Neuronal stem cell (in vitro differentiated cells): ENCODE measurements at regions not wholly inside any gene's neighbourhood (a gene's known extent, or its start where the extent isn't known, plus 50 kb on each side); places are given as distances from the start of the nearest gene placed in this dataset.
"Not testable (repeated sequence)": the region's sequence is repeated elsewhere in the genome, so short reads cannot be mapped to it uniquely, and the experiment has no call there.

Experiments used
- DNase-seq: peaks from one replicate; pipeline ENCODE4 v3.0.0-alpha.2; 2013; ENCODE audit warnings: low spot score
- H2AFZ ChIP-seq: one replicate; pipeline ENCODE4 v1.6.1; 2013; ENCODE audit warnings: mild to moderate bottlenecking, low read length, inconsistent platforms
- H2AK5ac ChIP-seq: 2 replicates; pipeline ENCODE4 v1.6.1; 2013; ENCODE audit warnings: low read depth, mild to moderate bottlenecking, inconsistent platforms, low read length, moderate library complexity, mixed read lengths
- H2BK120ac ChIP-seq: 2 replicates; pipeline ENCODE4 v1.6.1; 2013; ENCODE audit warnings: low read depth, mild to moderate bottlenecking, inconsistent platforms, low read length, moderate library complexity, mixed read lengths
- H2BK12ac ChIP-seq: one replicate; pipeline ENCODE4 v1.6.1; 2013; ENCODE audit warnings: low read length, inconsistent platforms
- H2BK15ac ChIP-seq: 2 replicates; pipeline ENCODE4 v1.6.1; 2013; ENCODE audit warnings: mild to moderate bottlenecking, low read length, inconsistent platforms, mixed read lengths
- H2BK5ac ChIP-seq: one replicate; pipeline ENCODE4 v1.6.1; 2013; ENCODE audit warnings: inconsistent platforms, mild to moderate bottlenecking, low read length, moderate library complexity
- H3K14ac ChIP-seq: one replicate; pipeline ENCODE4 v1.6.1; 2013; ENCODE audit warnings: low read length, inconsistent platforms
- H3K18ac ChIP-seq: 2 replicates; pipeline ENCODE4 v1.6.1; 2013; ENCODE audit warnings: low read length, inconsistent platforms
- H3K23ac ChIP-seq: 2 replicates; pipeline ENCODE4 v1.6.1; 2013; ENCODE audit warnings: low read depth, mild to moderate bottlenecking, mixed read lengths, low read length, inconsistent platforms; ENCODE audit not compliant: poor library complexity
- H3K27ac ChIP-seq: replicated peaks from 3 replicates; pipeline ENCODE4 v1.5.1; 2013; ENCODE audit warnings: low read length, inconsistent platforms
- H3K27me3 ChIP-seq, 3 experiments: 2 replicates each; pipeline ENCODE4 v1.6.1; 2013; ENCODE audit warnings: low read length in 3 of 3, mild to moderate bottlenecking in 2 of 3, inconsistent platforms in 1 of 3, low read depth in 1 of 3, mixed read lengths in 1 of 3, moderate library complexity in 1 of 3; ENCODE audit not compliant: control insufficient read depth in 3 of 3, insufficient read depth in 3 of 3
- H3K36me3 ChIP-seq, 2 donors: replicated peaks in 1 of 2; 2 replicates each; pipeline ENCODE4 v1.6.1; 2013; ENCODE audit warnings: low read length in 2 of 2; ENCODE audit not compliant: control insufficient read depth in 2 of 2, insufficient read depth in 2 of 2
- H3K4ac ChIP-seq: 2 replicates; pipeline ENCODE4 v1.6.1; 2013; ENCODE audit warnings: inconsistent platforms, mild to moderate bottlenecking, low read length, moderate library complexity
- H3K4me1 ChIP-seq, 2 donors: 1 replicate in 1 of 2; 2 replicates in 1 of 2; pipeline ENCODE4 v1.6.1; 2013; ENCODE audit warnings: low read length in 2 of 2, low read depth in 1 of 2; ENCODE audit not compliant: control insufficient read depth in 2 of 2, insufficient read depth in 1 of 2
- H3K4me2 ChIP-seq: one replicate; pipeline ENCODE4 v1.6.1; 2013; ENCODE audit warnings: mild to moderate bottlenecking, low read length, inconsistent platforms; ENCODE audit not compliant: insufficient read depth, poor library complexity, severe bottlenecking
- H3K4me3 ChIP-seq, 2 donors: 2 replicates each; pipeline ENCODE4 v1.5.1; 2013; ENCODE audit warnings: low read length in 2 of 2, mild to moderate bottlenecking in 2 of 2, inconsistent platforms in 1 of 2, moderate library complexity in 1 of 2
- H3K79me1 ChIP-seq: one replicate; pipeline ENCODE4 v1.6.1; 2013; ENCODE audit warnings: low read depth, mild to moderate bottlenecking, inconsistent platforms, low read length, moderate library complexity
- H3K9ac ChIP-seq: one replicate; pipeline ENCODE4 v1.6.1; 2013; ENCODE audit warnings: mild to moderate bottlenecking, low read depth, low read length, inconsistent platforms; ENCODE audit not compliant: poor library complexity
- H3K9me3 ChIP-seq, 2 donors: replicated peaks in 1 of 2; 2 replicates each; pipeline versions ENCODE3 to v1.6.1; 2013; ENCODE audit warnings: low read length in 2 of 2, mild to moderate bottlenecking in 2 of 2, inconsistent platforms in 1 of 2, low read depth in 1 of 2, mixed read lengths in 1 of 2, moderate library complexity in 1 of 2; ENCODE audit not compliant: control insufficient read depth in 2 of 2, insufficient read depth in 1 of 2
- H4K8ac ChIP-seq: one replicate; pipeline ENCODE4 v1.6.1; 2013; ENCODE audit warnings: low read depth, mild to moderate bottlenecking, inconsistent platforms, low read length, moderate library complexity
- H4K91ac ChIP-seq: one replicate; pipeline ENCODE4 v1.6.1; 2013; ENCODE audit warnings: low read length, low read depth, mild to moderate bottlenecking, inconsistent platforms; ENCODE audit not compliant: poor library complexity
- WGBS, 2 donors: extraction: QIAGEN DNeasy Blood & Tissue Kit; methylation state at CpG; one replicate each; pipeline ENCODE4 v1.1.7; 2013; ENCODE audit warnings: missing lambda C conversion rate in 2 of 2, mixed read lengths in 1 of 2; ENCODE audit not compliant: insufficient read length in 2 of 2, insufficient replicate concordance in 1 of 2; ENCODE audit errors: extremely low coverage in 2 of 2; 5-methylcytosine and 5-hydroxymethylcytosine counted together

- H3K4me3 ChIP-seq = no peak overlapping the region
- H2BK120ac ChIP-seq = no peak overlapping the region
- H3K14ac ChIP-seq = no peak overlapping the region
- no peak overlapping the region for H2BK15ac ChIP-seq
- DNase-seq = no peak
- no peak overlapping the region for H4K91ac ChIP-seq
- no peak overlapping the region for H2BK12ac ChIP-seq
- no peak overlapping the region for H3K4ac ChIP-seq
- no peak overlapping the region for H3K18ac ChIP-seq
- H3K23ac ChIP-seq = no peak overlapping the region
- H3K4me2 ChIP-seq = no peak overlapping the region
- no peak overlapping the region for H4K8ac ChIP-seq
- H3K9ac ChIP-seq = no peak overlapping the region
- no peaks in the 10 kb centered on the region for H3K36me3 ChIP-seq
- H3K9me3 ChIP-seq = no peaks in the 10 kb centered on the region
- WGBS, 2 donors = no CpG with 5 or more reads among the region's 3 CpGs
- no peak overlapping the region for H3K27ac ChIP-seq
- no peak overlapping the region for H2AK5ac ChIP-seq
- peak overlapping the region; percentile 60 for H2AFZ ChIP-seq
- H2BK5ac ChIP-seq = no peak overlapping the region
- H3K4me1 ChIP-seq = no peaks in the 10 kb centered on the region
- H3K79me1 ChIP-seq = no peaks in the 10 kb centered on the region
- H3K27me3 ChIP-seq = no peaks in the 10 kb centered on the region
Observed at GRCh38 chr1:238604357-238604756, 713.6 kb upstream of the ZP4 start.

GRCh38 chr1:238601604-238602003 lies 710.9 kb upstream of the ZP4 start:
- H3K4me3 ChIP-seq, DNase-seq, H2BK5ac ChIP-seq, H3K9me3 ChIP-seq, H3K4me2 ChIP-seq, H3K9ac ChIP-seq, H3K4ac ChIP-seq, H4K8ac ChIP-seq, H2AK5ac ChIP-seq, H2AFZ ChIP-seq, H3K18ac ChIP-seq, H2BK120ac ChIP-seq, H2BK12ac ChIP-seq, H3K27me3 ChIP-seq, H4K91ac ChIP-seq, H3K14ac ChIP-seq, H3K4me1 ChIP-seq, H3K79me1 ChIP-seq, H2BK15ac ChIP-seq, H3K27ac ChIP-seq, H3K23ac ChIP-seq, H3K36me3 ChIP-seq: not testable (repeated sequence)
- no CpG with 5 or more reads among the region's 2 CpGs for WGBS, 2 donors

GRCh38 chr1:238596703-238597102 lies 706.0 kb upstream of the ZP4 start:
- no peak overlapping the region for H3K18ac ChIP-seq
- peaks cover 0 to 1% of the 10 kb centered on the region in 2 donors for H3K9me3 ChIP-seq
- H4K8ac ChIP-seq = no peak overlapping the region
- H3K4ac ChIP-seq = no peak overlapping the region
- H3K27ac ChIP-seq = no peak overlapping the region
- no peak overlapping the region for H4K91ac ChIP-seq
- H3K36me3 ChIP-seq = no peaks in the 10 kb centered on the region
- H3K79me1 ChIP-seq = no peaks in the 10 kb centered on the region
- H3K23ac ChIP-seq = no peak overlapping the region
- no CpG with 5 or more reads among the region's 4 CpGs for WGBS, 2 donors
- no peak overlapping the region for H3K9ac ChIP-seq
- H3K14ac ChIP-seq = no peak overlapping the region
- DNase-seq = no peak
- H3K4me3 ChIP-seq = no peak overlapping the region
- no peak overlapping the region for H2BK15ac ChIP-seq
- H3K27me3 ChIP-seq = no peaks in the 10 kb centered on the region
- H2BK120ac ChIP-seq = no peak overlapping the region
- no peak overlapping the region for H3K4me2 ChIP-seq
- no peaks in the 10 kb centered on the region for H3K4me1 ChIP-seq
- no peak overlapping the region for H2AFZ ChIP-seq
- no peak overlapping the region for H2AK5ac ChIP-seq
- no peak overlapping the region for H2BK5ac ChIP-seq
- no peak overlapping the region for H2BK12ac ChIP-seq

GRCh38 chr1:238592621-238593020 lies 701.9 kb upstream of the ZP4 start:
- Histone ChIP-seq H4K8ac (no peak overlapping the region), H3K4me3 (no peak overlapping the region), H3K4me2 (no peak overlapping the region), H3K27ac (no peak overlapping the region), H3K36me3 (no peaks in the 10 kb centered on the region), H3K4ac (no peak overlapping the region), H3K9me3 (peaks cover 0 to 1% of the 10 kb centered on the region in 2 donors), H3K27me3 (no peaks in the 10 kb centered on the region), H2BK12ac (no peak overlapping the region), H2BK15ac (no peak overlapping the region), H3K79me1 (no peaks in the 10 kb centered on the region), H3K4me1 (no peaks in the 10 kb centered on the region), H2AFZ (no peak overlapping the region), H3K14ac (no peak overlapping the region), H2AK5ac (no peak overlapping the region), H2BK5ac (no peak overlapping the region), H4K91ac (no peak overlapping the region), H3K23ac (no peak overlapping the region), H3K9ac (no peak overlapping the region), H3K18ac (no peak overlapping the region), H2BK120ac (no peak overlapping the region)
- no CpG with 5 or more reads among the region's 7 CpGs for WGBS, 2 donors
- DNase-seq = no peak
